H1 (cell line): ENCODE measurements at regions not wholly inside any gene's neighbourhood (a gene's known extent, or its start where the extent isn't known, plus 50 kb on each side); places are given as distances from the start of the nearest gene placed in this dataset.
"Not testable (repeated sequence)": the region's sequence is repeated elsewhere in the genome, so short reads cannot be mapped to it uniquely, and the experiment has no call there.

Experiments used
- CTCF ChIA-PET: fragments of 300-600 bp; sonication (Branson Sonifier 250); formaldehyde crosslinking; loops from one replicate; lab custom pipeline; 2021; ENCODE audit not compliant: partially characterized antibody; lab: Charles Lee
- POLR2A ChIA-PET: fragments of 300-600 bp; sonication (Branson Sonifier 250); formaldehyde crosslinking; loops from one replicate; lab custom pipeline; 2021; ENCODE audit warnings: inconsistent platforms; ENCODE audit not compliant: partially characterized antibody; lab: Charles Lee
- DNase-seq, 2 experiments: peaks; one replicate each; pipeline versions ENCODE4 v3.0.0 to v3.0.0-alpha.2; 2010 to 2022; ENCODE audit warnings: low spot score in 2 of 2, low read depth in 1 of 2, mixed read lengths in 1 of 2
- FAIRE-seq: peaks from 2 replicates; lab custom pipeline; 2011; peaks lifted over from hg19 to GRCh38; lab: Jason Lieb, UNC
- H2AFZ ChIP-seq: 2 replicates; pipeline ENCODE4 v1.8.1; 2012; ENCODE audit warnings: low read length, inconsistent platforms
- H2AK5ac ChIP-seq: 2 replicates; pipeline ENCODE4 v1.6.1; 2013; ENCODE audit warnings: low read depth, low read length
- H2BK120ac ChIP-seq: replicated peaks from 2 replicates; pipeline ENCODE3; 2013; ENCODE audit warnings: low read depth, low read length, inconsistent platforms
- H2BK12ac ChIP-seq: 2 replicates; pipeline ENCODE4 v1.6.1; 2013; ENCODE audit warnings: low read depth, low read length
- H2BK15ac ChIP-seq: 2 replicates; pipeline ENCODE4 v1.6.1; 2013; ENCODE audit warnings: low read length
- H2BK20ac ChIP-seq: 2 replicates; pipeline ENCODE4 v1.6.1; 2013; ENCODE audit warnings: low read length
- H2BK5ac ChIP-seq: 2 replicates; pipeline ENCODE4 v1.6.1; 2013; ENCODE audit warnings: low read depth, low read length
- H3K14ac ChIP-seq: 2 replicates; pipeline ENCODE4 v1.6.1; 2013; ENCODE audit warnings: inconsistent platforms; ENCODE audit not compliant: insufficient read length
- H3K18ac ChIP-seq: 2 replicates; pipeline ENCODE4 v1.6.1; 2013; ENCODE audit warnings: low read length; ENCODE audit errors: extremely low read depth
- H3K23ac ChIP-seq: 2 replicates; pipeline ENCODE4 v1.6.1; 2013; ENCODE audit warnings: inconsistent platforms; ENCODE audit not compliant: insufficient read length
- H3K23me2 ChIP-seq: 2 replicates; pipeline ENCODE4 v1.6.1; 2013; ENCODE audit warnings: low read depth, low read length
- H3K27ac ChIP-seq: 2 replicates; pipeline ENCODE4 v1.6.1; 2011; ENCODE audit warnings: low read depth, low read length, inconsistent platforms
- H3K27me3 ChIP-seq, 4 experiments: replicated peaks in 1 of 4; 1 replicate in 1 of 4; 2 replicates in 3 of 4; pipeline versions ENCODE4 v1.6.1 to v1.8.1; 2011 to 2013; ENCODE audit warnings: low read length in 3 of 4, mild to moderate bottlenecking in 3 of 4, inconsistent platforms in 2 of 4, mixed read lengths in 2 of 4, moderate library complexity in 1 of 4; ENCODE audit not compliant: control insufficient read depth in 3 of 4, insufficient read depth in 3 of 4; ENCODE audit errors: extremely low read depth in 1 of 4
- H3K36me3 ChIP-seq, 4 experiments: 2 replicates each; pipeline versions ENCODE4 v1.6.1 to v1.8.1; 2011 to 2013; ENCODE audit warnings: mild to moderate bottlenecking in 4 of 4, low read length in 3 of 4, moderate library complexity in 2 of 4, control low read depth in 1 of 4, inconsistent platforms in 1 of 4; ENCODE audit not compliant: insufficient read depth in 4 of 4, control insufficient read depth in 2 of 4
- H3K4ac ChIP-seq: replicated peaks from 2 replicates; pipeline ENCODE3; 2013; ENCODE audit warnings: low read length, low read depth, mixed read lengths, inconsistent platforms; ENCODE audit not compliant: insufficient read length
- H3K4me1 ChIP-seq, 4 experiments: replicated peaks in 1 of 4; 1 replicate in 1 of 4; 2 replicates in 3 of 4; pipeline versions ENCODE4 v1.6.1 to v1.8.1; 2011 to 2013; ENCODE audit warnings: low read length in 3 of 4, inconsistent platforms in 2 of 4, mixed read lengths in 1 of 4; ENCODE audit not compliant: insufficient read depth in 4 of 4, control insufficient read depth in 3 of 4
- H3K4me2 ChIP-seq, 2 experiments: 2 replicates each; pipeline versions ENCODE4 v1.6.1 to v1.8.1; 2011 to 2013; ENCODE audit warnings: low read depth in 2 of 2, low read length in 2 of 2, control low read depth in 1 of 2, inconsistent platforms in 1 of 2, mild to moderate bottlenecking in 1 of 2; ENCODE audit not compliant: insufficient read depth in 1 of 2
- H3K4me3 ChIP-seq, 4 experiments: fragments of 200-600, 300-600 bp in 1 of 4; sonication (generic), shearing (Covaris generic), sonication (Bioruptor Twin) in 1 of 4; 2 replicates each; pipeline versions ENCODE4 v1.5.1 to v1.8.1; 2011 to 2016; ENCODE audit warnings: low read length in 4 of 4, low read depth in 3 of 4, control low read depth in 2 of 4, inconsistent platforms in 2 of 4, mild to moderate bottlenecking in 2 of 4, mixed read lengths in 1 of 4, moderate library complexity in 1 of 4; ENCODE audit not compliant: insufficient read depth in 2 of 4; ENCODE audit errors: extremely low read depth in 1 of 4
- H3K56ac ChIP-seq: replicated peaks from 2 replicates; pipeline ENCODE3; 2013; ENCODE audit warnings: low read depth, mild to moderate bottlenecking, mixed read lengths, low read length, inconsistent platforms; ENCODE audit not compliant: insufficient read length
- H3K79me1 ChIP-seq: 2 replicates; pipeline ENCODE4 v1.6.1; 2013; ENCODE audit warnings: low read depth, low read length, control low read depth
- H3K79me2 ChIP-seq, 2 experiments: 2 replicates each; pipeline versions ENCODE4 v1.6.1 to v1.8.1; 2012 to 2013; ENCODE audit warnings: low read length in 2 of 2, mild to moderate bottlenecking in 2 of 2, inconsistent platforms in 1 of 2; ENCODE audit not compliant: insufficient read depth in 2 of 2, control insufficient read depth in 1 of 2
- H3K9ac ChIP-seq, 4 experiments: replicated peaks in 1 of 4; 1 replicate in 1 of 4; 2 replicates in 3 of 4; pipeline versions ENCODE4 v1.6.1 to v1.8.1; 2011 to 2013; ENCODE audit warnings: low read depth in 3 of 4, low read length in 3 of 4, control low read depth in 2 of 4, mild to moderate bottlenecking in 2 of 4, moderate library complexity in 2 of 4, inconsistent platforms in 1 of 4; ENCODE audit errors: extremely low read depth in 1 of 4
- H3K9me3 ChIP-seq, 2 experiments: 2 replicates each; pipeline versions ENCODE4 v1.6.1 to v1.8.1; 2012 to 2013; ENCODE audit warnings: mild to moderate bottlenecking in 2 of 2, moderate library complexity in 2 of 2, control low read depth in 1 of 2, inconsistent platforms in 1 of 2, low read depth in 1 of 2, low read length in 1 of 2, mixed read lengths in 1 of 2; ENCODE audit not compliant: insufficient read depth in 2 of 2
- H4K20me1 ChIP-seq, 2 experiments: replicated peaks in 1 of 2; 2 replicates each; pipeline versions ENCODE3 to v1.8.1; 2011 to 2013; ENCODE audit warnings: inconsistent platforms in 2 of 2, low read length in 2 of 2, mild to moderate bottlenecking in 1 of 2; ENCODE audit not compliant: insufficient read depth in 2 of 2, control insufficient read depth in 1 of 2
- H4K5ac ChIP-seq: 2 replicates; pipeline ENCODE4 v1.6.1; 2013; ENCODE audit warnings: low read length, low read depth, mixed read lengths, inconsistent platforms; ENCODE audit not compliant: insufficient read length
- H4K8ac ChIP-seq: 2 replicates; pipeline ENCODE4 v1.8.0; 2013; ENCODE audit warnings: mild to moderate bottlenecking, moderate library complexity, low read length, inconsistent platforms; ENCODE audit not compliant: insufficient read depth; ENCODE audit errors: extremely low read depth
- H4K91ac ChIP-seq: replicated peaks from 2 replicates; pipeline ENCODE3; 2013; ENCODE audit warnings: low read length, mixed read lengths, inconsistent platforms; ENCODE audit not compliant: insufficient read length
- WGBS, 2 experiments: shearing (Covaris generic) in 1 of 2; methylation state at CpG; one replicate each; pipeline versions ENCODE4 v1.1.6 to v1.1.7; 2013 to 2015; ENCODE audit warnings: low lambda C conversion rate in 2 of 2, mixed read lengths in 2 of 2, inconsistent platforms in 1 of 2, low coverage in 1 of 2, missing lambda C conversion rate in 1 of 2; ENCODE audit not compliant: insufficient replicate concordance in 2 of 2, insufficient coverage in 1 of 2, insufficient read length in 1 of 2; ENCODE audit errors: extremely low coverage in 1 of 2, missing lambda C conversion rate in 1 of 2; 5-methylcytosine and 5-hydroxymethylcytosine counted together

- DNase-seq, H4K20me1 ChIP-seq, H3K18ac ChIP-seq, H2BK120ac ChIP-seq, H3K36me3 ChIP-seq, H4K8ac ChIP-seq, H3K4ac ChIP-seq, H3K14ac ChIP-seq, H3K4me2 ChIP-seq, H3K4me3 ChIP-seq, POLR2A ChIA-PET, H2BK15ac ChIP-seq, H2AFZ ChIP-seq, H4K91ac ChIP-seq, H3K23me2 ChIP-seq, H4K5ac ChIP-seq, H3K9ac ChIP-seq, H3K9me3 ChIP-seq, H3K27ac ChIP-seq, H2BK12ac ChIP-seq, H3K4me1 ChIP-seq, H3K79me2 ChIP-seq, H2AK5ac ChIP-seq, H2BK5ac ChIP-seq, H2BK20ac ChIP-seq, H3K79me1 ChIP-seq, FAIRE-seq, H3K23ac ChIP-seq, H3K56ac ChIP-seq, H3K27me3 ChIP-seq: not testable (repeated sequence)
- CTCF ChIA-PET = interaction anchor here (0.6 kb wide), 1 partner anchor 133 kb away, joined by 3 read pairs; no protein-coding TSS in a partner anchor
- WGBS, 2 experiments = 96% methylated on average over 4 of the region's 4 CpGs; no CpG with 5 or more reads in 1 of the 2 experiments
These were observed 421.5 kb downstream of the EDEM1 start for GRCh38 chr3:5608971-5609370.
